ENCODE measurements at regions not wholly inside any gene's neighbourhood (a gene's known extent, or its start where the extent isn't known, plus 50 kb on each side); places are given as distances from the start of the nearest gene placed in this dataset.
A peak's percentile ranks its signal among the peaks of the same experiment; 100 is the strongest.

GRCh38 chr3:152615681-152616080 is 219.2 kb upstream of the P2RY1 start:
- ATAC-seq (no peak), FAIRE-seq (no peak), DNase-seq (ENCODE audit: extremely low read depth in 1 of 4, low spot score in 3 of 4) (no peak)
- H3K4me3 ChIP-seq = no peak overlapping the region
- no peaks in the 10 kb centered on the region; a peak in 1 of 5 replicates for H3K4me1 ChIP-seq (replicated peaks in 1 of 2; ENCODE audit: control insufficient read depth in 2 of 2, insufficient read depth in 2 of 2, low read length in 2 of 2)
- H3K9ac ChIP-seq (ENCODE audit: insufficient read depth in 1 of 2, low read depth in 2 of 2, low read length in 2 of 2) = no peak overlapping the region
- ChIA-PET POLR2A (no interaction called here), CTCF (ENCODE audit: low intra/inter-chr PET ratio) (no interaction called here)
- no peak overlapping the region for H3K4me2 ChIP-seq (ENCODE audit: insufficient read depth, low read length)
- in situ Hi-C loops (cut with MboI) (no loop called here), intact Hi-C loops (cut with micrococcal nuclease) (no loop called here)
- BruUV-seq (replicated peaks) = no TSS peak
- WGBS (ENCODE audit: insufficient coverage, low coverage, missing lambda C conversion rate) = 53% methylated on average over 9 of the region's 10 CpGs
- H3K9me3 ChIP-seq (replicated peaks; ENCODE audit: control insufficient read depth, insufficient read depth, low read depth, low read length) = no peaks in the 10 kb centered on the region
- H3K27me3 ChIP-seq (ENCODE audit: control insufficient read depth in 2 of 2, insufficient read depth in 2 of 2, low read length in 2 of 2) = no peaks in the 10 kb centered on the region
- no peaks in the 10 kb centered on the region for H3K9me1 ChIP-seq (ENCODE audit: control insufficient read depth, insufficient read depth, low read length)
- H2AFZ ChIP-seq (ENCODE audit: low read depth, low read length) = peak overlapping the region; percentile 35
- H3K36me3 ChIP-seq (ENCODE audit: control insufficient read depth, insufficient read depth, low read length) = no peaks in the 10 kb centered on the region
- no peaks in the 10 kb centered on the region for H4K20me1 ChIP-seq (replicated peaks; ENCODE audit: control insufficient read depth, insufficient read depth, low read length)
- no peaks in the 10 kb centered on the region for H3K79me2 ChIP-seq (ENCODE audit: control insufficient read depth, insufficient read depth, low read length)
- TF ChIP-seq SMARCB1 (IDR thresholded peaks at IDR 0.05; ENCODE audit: insufficient read length, low read depth) (no peak), ETV6 (IDR thresholded peaks at IDR 0.05; ENCODE audit: borderline replicate concordance in 1 of 2, low read depth in 2 of 2, low read length in 1 of 2) (no peak), ETV6 (CRISPR knock-in tag; IDR thresholded peaks at IDR 0.05; ENCODE audit: borderline replicate concordance) (no peak), ZNF586 (CRISPR knock-in tag; conservative IDR thresholded peaks at IDR 0.05) (no peak), ZNF3 (CRISPR knock-in tag; IDR thresholded peaks at IDR 0.05) (no peak), L3MBTL2 (IDR thresholded peaks at IDR 0.05) (no peak), HSF4 (CRISPR knock-in tag; IDR thresholded peaks at IDR 0.05; ENCODE audit: borderline replicate concordance) (no peak), EP400 (IDR thresholded peaks at IDR 0.05) (no peak), NFRKB (IDR thresholded peaks at IDR 0.05; ENCODE audit: low read depth) (no peak), CHAMP1 (IDR thresholded peaks at IDR 0.05) (no peak), SP1 (CRISPR knock-in tag; IDR thresholded peaks at IDR 0.05) (no peak), CEBPB (tag; IDR thresholded peaks at IDR 0.05) (no peak), KLF13 (tag; IDR thresholded peaks at IDR 0.05; ENCODE audit: borderline replicate concordance, low read depth) (no peak), SIRT6 (IDR thresholded peaks at IDR 0.05; ENCODE audit: low read depth, low read length) (no peak), WHSC1 (IDR thresholded peaks at IDR 0.05; ENCODE audit: low read length) (no peak), HMG20B (CRISPR knock-in tag; IDR thresholded peaks at IDR 0.05) (no peak), ZNF830 (CRISPR knock-in tag; IDR thresholded peaks at IDR 0.05) (no peak), TCF15 (CRISPR knock-in tag; IDR thresholded peaks at IDR 0.05) (no peak), RBM15 (IDR thresholded peaks at IDR 0.05; ENCODE audit: insufficient read depth, low read length) (no peak), ZNF239 (CRISPR knock-in tag; IDR thresholded peaks at IDR 0.05) (no peak), SAP30 (IDR thresholded peaks at IDR 0.05; ENCODE audit: borderline replicate concordance, insufficient read depth, low read depth, low read length, poor library complexity, severe bottlenecking) (no peak)
- no peak overlapping the region for H3K27ac ChIP-seq (ENCODE audit: extremely low read depth, low read depth, low read length)

Data from K562 (cell line).